Psoas muscle (tissue), 7 donors: ENCODE measurements at regions not wholly inside any gene's neighbourhood (a gene's known extent, or its start where the extent isn't known, plus 50 kb on each side); places are given as distances from the start of the nearest gene placed in this dataset.

Source experiments
- ATAC-seq, 4 donors: fragments of 200-7000 bp; cut with Tn5 transposase; one replicate each; pipeline ENCODE4 v1.9.1; 2020; ENCODE audit warnings: moderate library complexity in 3 of 4, mild to moderate bottlenecking in 2 of 4
- DNase-seq, 2 donors: peaks; one replicate each; pipeline ENCODE4 v3.0.0-alpha.2; 2020
- H3K27ac ChIP-seq: fragments of 200-600 bp; one replicate; pipeline ENCODE4 v1.8.0; 2022
- H3K27me3 ChIP-seq, 3 donors: fragments of 200-600 bp in 1 of 3; one replicate each; pipeline versions ENCODE4 v1.6.1 to v1.8.0; 2013 to 2022; ENCODE audit warnings: low read length in 2 of 3, mild to moderate bottlenecking in 2 of 3, moderate library complexity in 1 of 3; ENCODE audit not compliant: insufficient read depth in 3 of 3
- H3K36me3 ChIP-seq, 2 donors: fragments of 200-600 bp in 1 of 2; one replicate each; pipeline versions ENCODE4 v1.6.1 to v1.8.0; 2013 to 2022; ENCODE audit warnings: low read depth in 1 of 2, mild to moderate bottlenecking in 1 of 2, moderate library complexity in 1 of 2; ENCODE audit not compliant: insufficient read depth in 1 of 2
- H3K4me1 ChIP-seq: fragments of 200-600 bp; one replicate; pipeline ENCODE4 v1.8.0; 2022
- H3K4me3 ChIP-seq: fragments of 200-600 bp; one replicate; pipeline ENCODE4 v1.8.0; 2022; ENCODE audit warnings: mild to moderate bottlenecking
- H3K9me3 ChIP-seq: fragments of 200-600 bp; one replicate; pipeline ENCODE4 v1.8.0; 2022
- CTCF ChIP-seq: fragments of 200-600 bp; IDR thresholded peaks from one replicate; pipeline ENCODE4 v1.8.0; 2022; ENCODE audit warnings: antibody characterized with exemption
- WGBS, 3 donors: extraction: QIAGEN DNeasy Blood & Tissue Kit; methylation state at CpG; one replicate each; pipeline versions ENCODE4 v1.1.6 to v1.1.7; 2013; 5-methylcytosine and 5-hydroxymethylcytosine counted together
- intact Hi-C, 2 donors: fragments of 100-400 bp; cut with DNase I; formaldehyde crosslinking; loops; one replicate each; pipeline versions ENCODE4 v1.11.0 to v1.14.2; 2022
- donor health status: healthy with polysubstance abuse.
- donor health status: DM: no; HTN: no; CAD: no; lungs with moderate emphysema.
- donor health status: Bipolar disorder and iron deficiency.
- donor health status: healthy.
- donor health status: DM: yes; HTN: yes; CAD: no.
- donor health status: DM: no; HTN: no; CAD: no.
- donor health status: DM: yes; HTN: yes; CAD: no.

GRCh38 chr3:72248869-72249268, 463.9 kb upstream of the PROK2 start:
- H3K4me3 ChIP-seq, result no peak overlapping the region
- H3K9me3 ChIP-seq, result no peaks in the 10 kb centered on the region
- ATAC-seq (no peak), DNase-seq (no peak)
- no peak for TF ChIP-seq CTCF
- H3K4me1 ChIP-seq, result peaks cover 14% of the 10 kb centered on the region
- 81 to 91% (median 85%) methylated on average over 3 of the region's 3 CpGs for WGBS, 3 donors
- intact Hi-C loops, result no loop called here
- no peak overlapping the region for H3K27ac ChIP-seq
- no peaks in the 10 kb centered on the region for H3K27me3 ChIP-seq
- no peaks in the 10 kb centered on the region for H3K36me3 ChIP-seq

- no peak for TF ChIP-seq CTCF
- intact Hi-C loops, result no loop called here
- Histone ChIP-seq H3K27me3 (no peaks in the 10 kb centered on the region), H3K36me3 (no peaks in the 10 kb centered on the region), H3K4me3 (no peak overlapping the region), H3K27ac (no peak overlapping the region), H3K9me3 (no peaks in the 10 kb centered on the region), H3K4me1 (peaks cover 14% of the 10 kb centered on the region)
- WGBS, 3 donors, result 82 to 90% (median 85%) methylated on average over 1 of the region's 1 CpG
- DNase-seq, result no peak
- ATAC-seq, result no peak
These were observed 463.4 kb upstream of the PROK2 start for GRCh38 chr3:72248389-72248761.

- intact Hi-C loops, result no loop called here
- ATAC-seq, result no peak
- no peak overlapping the region for H3K27ac ChIP-seq
- no peak overlapping the region for H3K4me3 ChIP-seq
- peaks cover 14% of the 10 kb centered on the region for H3K4me1 ChIP-seq
- no peak for TF ChIP-seq CTCF
- 83 to 93% (median 86%) methylated on average over 1 of the region's 1 CpG for WGBS, 3 donors
- H3K27me3 ChIP-seq, result no peaks in the 10 kb centered on the region
- no peaks in the 10 kb centered on the region for H3K36me3 ChIP-seq
- H3K9me3 ChIP-seq, result no peaks in the 10 kb centered on the region
- no peak for DNase-seq
These were observed 462.9 kb upstream of the PROK2 start for GRCh38 chr3:72247645-72248388.

- no peaks in the 10 kb centered on the region for H3K27me3 ChIP-seq
- no peak for TF ChIP-seq CTCF
- H3K27ac ChIP-seq, result no peak overlapping the region
- H3K36me3 ChIP-seq, result no peaks in the 10 kb centered on the region
- no peak for DNase-seq
- no peak for ATAC-seq
- no peak overlapping the region for H3K4me3 ChIP-seq
- intact Hi-C loops, result no loop called here
- 58 to 74% (median 70%) methylated on average over 7 of the region's 7 CpGs for WGBS, 3 donors
- H3K9me3 ChIP-seq, result no peaks in the 10 kb centered on the region
- H3K4me1 ChIP-seq, result peaks cover 14% of the 10 kb centered on the region
These were observed 462.2 kb upstream of the PROK2 start for GRCh38 chr3:72247126-72247525.

- 45 to 65% (median 61%) methylated on average over 6 of the region's 6 CpGs for WGBS, 3 donors
These were observed 461.7 kb upstream of the PROK2 start for GRCh38 chr3:72246685-72247084.

More at GRCh38 chr3:72246685-72247084, 461.7 kb upstream of the PROK2 start:
- TF ChIP-seq CTCF, result no peak
- intact Hi-C loops, result no loop called here
- Histone ChIP-seq H3K27ac (no peak overlapping the region), H3K4me3 (no peak overlapping the region), H3K9me3 (no peaks in the 10 kb centered on the region), H3K4me1 (peaks cover 14% of the 10 kb centered on the region), H3K27me3 (no peaks in the 10 kb centered on the region), H3K36me3 (no peaks in the 10 kb centered on the region)
- no peak for ATAC-seq
- no peak for DNase-seq
